ENCODE measurements at regions not wholly inside any gene's neighbourhood (a gene's known extent, or its start where the extent isn't known, plus 50 kb on each side); places are given as distances from the start of the nearest gene placed in this dataset.
"Not testable (repeated sequence)": the region's sequence is repeated elsewhere in the genome, so short reads cannot be mapped to it uniquely, and the experiment has no call there.

GRCh38 chr12:111271674-111272418 lies 97.0 kb downstream of the PHETA1 start:
- DNase-seq (ENCODE audit: low read depth) = no peak

- no peak for DNase-seq (ENCODE audit: low read depth)
Observed at GRCh38 chr12:111270774-111271173, 98.1 kb downstream of the PHETA1 start.

GRCh38 chr12:111270239-111270638 lies 98.7 kb downstream of the PHETA1 start:
- no peak for DNase-seq (ENCODE audit: low read depth)

GRCh38 chr12:111269718-111270117 lies 99.2 kb downstream of the PHETA1 start:
- DNase-seq (ENCODE audit: low read depth) = no peak

GRCh38 chr12:111268738-111269572 lies 99.9 kb downstream of the PHETA1 start:
- DNase-seq (ENCODE audit: low read depth) = no peak

- DNase-seq (ENCODE audit: low read depth) = no peak
Observed at GRCh38 chr12:111267144-111267543, 101.8 kb downstream of the PHETA1 start.

- no peak for DNase-seq (ENCODE audit: low read depth)
Observed at GRCh38 chr12:111261911-111262676, 106.8 kb downstream of the PHETA1 start.

- no peak for DNase-seq (ENCODE audit: low read depth)
Observed at GRCh38 chr12:111260732-111261131, 108.2 kb downstream of the PHETA1 start.

GRCh38 chr12:111259231-111259630 lies 109.7 kb downstream of the PHETA1 start:
- no peak for DNase-seq (ENCODE audit: low read depth)

- DNase-seq (ENCODE audit: low read depth) = not testable (repeated sequence)
Observed at GRCh38 chr12:111258081-111258480, 110.8 kb downstream of the PHETA1 start.

GRCh38 chr12:111257435-111257902 lies 111.4 kb downstream of the PHETA1 start:
- no peak for DNase-seq (ENCODE audit: low read depth)

GRCh38 chr12:111256629-111257434 lies 112.1 kb downstream of the PHETA1 start:
- no peak for DNase-seq (ENCODE audit: low read depth)

GRCh38 chr12:111255261-111255660 lies 113.6 kb downstream of the PHETA1 start:
- DNase-seq (ENCODE audit: low read depth) = no peak

GRCh38 chr12:111254106-111254505 lies 114.8 kb downstream of the PHETA1 start:
- no peak for DNase-seq (ENCODE audit: low read depth)

- no peak for DNase-seq (ENCODE audit: low read depth)
Observed at GRCh38 chr12:111253213-111253612, 115.7 kb downstream of the PHETA1 start.

- DNase-seq (ENCODE audit: low read depth) = no peak
Observed at GRCh38 chr12:111251787-111252186, 117.1 kb downstream of the PHETA1 start.

- no peak for DNase-seq (ENCODE audit: low read depth)
Observed at GRCh38 chr12:111251058-111251730, 117.7 kb downstream of the PHETA1 start.

GRCh38 chr12:111250251-111250881 lies 118.5 kb downstream of the PHETA1 start:
- no peak for DNase-seq (ENCODE audit: low read depth)

- no peak for DNase-seq (ENCODE audit: low read depth)
Observed at GRCh38 chr12:111249757-111250156, 119.1 kb downstream of the PHETA1 start.

GRCh38 chr12:111249018-111249370 lies 119.9 kb downstream of the PHETA1 start:
- no peak for DNase-seq (ENCODE audit: low read depth)
